ENCODE measurements at regions not wholly inside any gene's neighbourhood (a gene's known extent, or its start where the extent isn't known, plus 50 kb on each side); places are given as distances from the start of the nearest gene placed in this dataset.

GRCh38 chr13:50106559-50106958 lies 91.3 kb downstream of the KCNRG start:
- DNase-seq: no peak

GRCh38 chr13:50107205-50107604 lies 92.0 kb downstream of the KCNRG start:
- DNase-seq: no peak

- no peak for DNase-seq
Observed at GRCh38 chr13:50114961-50115360, 99.7 kb downstream of the KCNRG start.

GRCh38 chr13:50115695-50116094 lies 100.5 kb downstream of the KCNRG start:
- no peak for DNase-seq

- no peak for DNase-seq
Observed at GRCh38 chr13:50116430-50116973, 101.3 kb downstream of the KCNRG start.

- DNase-seq: no peak
Observed at GRCh38 chr13:50119591-50119990, 104.3 kb downstream of the KCNRG start.

GRCh38 chr13:50122455-50122854 lies 107.2 kb downstream of the KCNRG start:
- no peak for DNase-seq

GRCh38 chr13:50123002-50123401 lies 107.8 kb downstream of the KCNRG start:
- no peak for DNase-seq

- no peak for DNase-seq
Observed at GRCh38 chr13:50123515-50123861, 108.2 kb downstream of the KCNRG start.

GRCh38 chr13:50123862-50124535 lies 108.8 kb downstream of the KCNRG start:
- peak; percentile 58 for DNase-seq

- DNase-seq: peak; percentile 92
Observed at GRCh38 chr13:50124536-50125303, 109.5 kb downstream of the KCNRG start.

- DNase-seq: no peak
Observed at GRCh38 chr13:50125304-50125553, 110.0 kb downstream of the KCNRG start.

GRCh38 chr13:50125554-50126262 lies 110.5 kb downstream of the KCNRG start:
- DNase-seq: peak; percentile 81

- no peak for DNase-seq
Observed at GRCh38 chr13:50126263-50126992, 111.2 kb downstream of the KCNRG start.

- DNase-seq: peak; percentile 47
Observed at GRCh38 chr13:50126993-50127725, 111.9 kb downstream of the KCNRG start.

GRCh38 chr13:50127726-50128291 lies 112.6 kb downstream of the KCNRG start:
- no peak for DNase-seq

GRCh38 chr13:50128428-50128931 lies 113.2 kb downstream of the KCNRG start:
- no peak for DNase-seq

- no peak for DNase-seq
Observed at GRCh38 chr13:50129081-50129705, 113.9 kb downstream of the KCNRG start.

- DNase-seq: no peak
Observed at GRCh38 chr13:50129706-50130122, 114.5 kb downstream of the KCNRG start.

- DNase-seq: no peak
Observed at GRCh38 chr13:50130123-50130946, 115.1 kb downstream of the KCNRG start.
